ENCODE measurements at regions not wholly inside any gene's neighbourhood (a gene's known extent, or its start where the extent isn't known, plus 50 kb on each side); places are given as distances from the start of the nearest gene placed in this dataset.

DNA sequence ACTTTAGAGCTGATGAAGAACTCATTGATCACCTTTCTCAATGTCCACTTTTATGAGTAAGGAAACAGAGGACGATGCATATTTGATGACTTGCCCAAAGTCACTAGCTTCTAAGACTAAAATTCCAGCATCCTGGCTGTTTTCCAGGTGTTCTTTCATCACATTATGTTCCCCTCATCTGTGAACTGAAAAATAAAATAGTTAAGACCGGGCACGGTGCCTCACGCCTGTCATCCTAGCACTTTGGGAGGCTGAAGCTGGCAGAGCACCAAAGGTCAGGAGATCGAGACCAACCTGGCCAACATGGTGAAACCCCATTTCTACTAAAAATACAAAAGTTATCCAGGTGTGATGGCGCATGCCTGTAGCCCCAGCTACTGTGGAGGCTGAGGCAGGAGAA, 297.5 kb downstream of the DUSP10 start:
- DNase-seq (ENCODE audit: low read depth in 4 of 4, low spot score in 3 of 4): no peak

DNA sequence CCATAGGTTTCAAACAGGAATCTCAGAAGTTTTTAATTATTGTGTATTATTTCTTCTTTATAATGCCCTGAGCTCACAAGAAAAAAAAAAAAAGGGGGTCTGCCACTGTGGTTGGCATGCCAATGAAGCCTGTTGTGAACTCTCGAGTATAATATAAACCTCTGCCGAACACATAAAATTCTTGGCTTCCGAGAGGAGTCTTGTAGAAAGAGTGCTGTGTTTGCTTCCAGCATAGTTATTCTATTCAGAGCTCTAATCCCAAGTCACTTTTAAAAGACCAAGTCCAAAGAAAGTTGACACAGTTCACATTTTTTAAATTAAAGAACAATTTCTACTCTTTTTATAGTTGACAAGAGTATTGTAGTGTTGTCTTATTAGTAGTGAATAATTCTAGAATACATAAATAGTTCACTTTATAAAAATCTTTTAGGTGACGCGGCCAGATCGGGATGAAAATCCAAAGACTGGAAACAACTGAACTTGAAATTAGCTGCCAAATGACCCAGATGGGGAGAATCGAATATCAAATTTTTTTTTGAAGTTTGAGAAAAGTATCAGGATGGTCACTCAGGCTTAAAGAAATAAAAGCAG, 293.2 kb downstream of the DUSP10 start:
- no peak for DNase-seq (ENCODE audit: low read depth in 4 of 4, low spot score in 3 of 4)

DNA sequence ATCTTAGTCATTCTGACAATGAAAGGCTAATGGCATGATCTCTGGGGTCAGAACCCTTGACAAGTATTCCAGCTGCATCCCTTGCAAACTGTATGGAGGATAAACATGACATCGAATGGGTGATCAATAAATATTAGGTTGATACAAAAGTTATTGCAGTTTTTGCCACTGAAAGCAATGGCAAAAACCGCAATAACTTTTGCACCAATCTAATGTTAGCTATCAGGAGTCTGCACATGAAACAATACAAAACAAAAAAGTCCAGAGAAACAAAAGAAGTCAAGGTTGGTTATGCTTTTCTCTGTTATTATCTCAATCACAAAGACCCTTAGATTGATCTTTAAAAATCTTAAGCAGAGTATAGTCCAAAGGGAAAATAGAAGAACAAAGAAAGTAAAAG, 292.7 kb downstream of the DUSP10 start:
- DNase-seq (ENCODE audit: low read depth in 4 of 4, low spot score in 3 of 4): no peak

DNA sequence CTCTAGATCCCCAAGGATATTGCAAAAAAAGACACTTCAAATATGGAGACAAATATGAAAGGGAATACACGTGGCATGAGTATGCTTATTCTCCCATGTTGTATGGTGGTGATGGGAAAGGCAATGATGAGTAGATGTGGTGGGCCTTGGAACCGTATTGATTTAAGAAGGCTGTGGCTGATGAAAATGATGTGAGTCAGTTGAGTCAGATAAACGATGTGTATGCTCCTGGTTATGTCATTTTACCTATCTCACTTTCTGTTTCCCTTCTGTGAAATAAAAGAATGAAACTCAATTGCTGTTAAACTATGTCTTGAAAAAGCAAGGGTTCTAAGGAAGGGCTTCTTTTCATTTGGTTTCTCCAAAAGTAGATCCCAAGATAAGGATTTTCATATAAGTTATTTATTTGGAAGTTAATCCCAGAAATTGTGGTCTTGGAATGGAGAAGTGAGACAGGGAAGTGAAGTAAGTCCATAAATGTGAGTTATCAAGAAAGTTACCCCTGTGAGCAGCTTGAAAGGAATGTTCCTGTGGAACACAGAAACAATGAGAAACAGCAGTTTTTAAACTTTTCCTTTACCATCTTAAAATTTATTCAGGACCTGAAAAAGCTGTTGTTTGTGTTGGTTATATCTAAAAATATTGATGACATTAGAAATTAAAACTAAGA, 292.0 kb downstream of the DUSP10 start:
- DNase-seq (ENCODE audit: low read depth in 4 of 4, low spot score in 3 of 4): no peak

DNA sequence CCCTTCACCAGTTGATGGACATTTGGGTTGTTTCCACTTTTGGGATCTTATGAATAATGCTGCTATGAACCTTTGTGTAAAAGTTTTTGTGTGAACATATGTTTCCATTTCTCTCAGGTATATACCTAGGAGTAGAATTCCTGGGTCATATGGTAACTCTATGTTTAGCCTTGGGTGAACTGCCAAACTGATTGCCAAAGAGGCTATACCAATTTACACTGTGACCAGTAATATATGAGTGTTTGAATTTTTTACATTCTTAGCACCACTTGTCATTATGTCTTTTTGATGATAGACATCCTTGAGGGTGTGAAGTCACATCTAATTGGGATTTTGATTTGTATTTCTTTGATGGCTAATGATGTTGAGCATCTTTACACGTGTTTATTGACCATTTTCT, 290.1 kb downstream of the DUSP10 start:
- no peak for DNase-seq (ENCODE audit: low read depth in 4 of 4, low spot score in 3 of 4)

DNA sequence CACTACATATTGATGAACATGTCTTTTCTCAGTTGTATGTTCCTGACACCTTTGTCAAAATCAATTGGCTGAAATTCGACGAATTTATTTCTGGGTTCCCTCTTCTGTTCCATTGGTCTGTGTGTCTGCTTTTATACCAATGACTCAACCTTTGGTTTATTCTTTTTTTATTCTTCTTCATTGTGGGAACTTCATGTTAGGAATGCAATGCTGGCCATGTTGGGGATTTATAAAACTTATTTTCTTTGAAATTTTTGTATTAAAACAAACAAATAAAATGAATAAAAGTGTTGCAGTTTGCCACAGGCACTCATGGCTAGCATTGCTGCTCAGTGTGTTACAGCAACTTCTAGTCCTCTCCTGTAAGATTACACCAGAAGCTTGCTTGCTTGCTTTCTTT, 287.8 kb downstream of the DUSP10 start:
- DNase-seq (ENCODE audit: low read depth in 4 of 4, low spot score in 3 of 4): no peak

DNA sequence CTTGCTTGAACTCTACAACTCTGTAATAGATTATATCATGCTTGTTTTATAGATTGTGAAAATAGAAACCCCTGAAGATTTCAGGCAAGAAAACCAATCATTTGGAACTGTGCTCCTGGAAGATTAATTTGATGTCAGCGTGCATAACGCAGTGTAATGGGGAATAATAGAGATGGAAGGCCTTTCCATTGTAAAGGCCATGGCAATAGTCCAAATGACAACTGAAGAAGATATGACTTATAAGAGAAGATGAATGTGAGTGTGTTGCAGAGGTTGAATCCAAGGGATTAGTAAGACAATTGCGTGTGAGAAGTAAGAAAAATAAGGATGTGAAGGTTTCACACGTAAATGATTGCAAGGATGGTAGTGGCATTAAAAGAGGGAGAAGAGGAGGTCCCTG, 285.0 kb downstream of the DUSP10 start:
- DNase-seq (ENCODE audit: low read depth in 4 of 4, low spot score in 3 of 4): no peak

DNA sequence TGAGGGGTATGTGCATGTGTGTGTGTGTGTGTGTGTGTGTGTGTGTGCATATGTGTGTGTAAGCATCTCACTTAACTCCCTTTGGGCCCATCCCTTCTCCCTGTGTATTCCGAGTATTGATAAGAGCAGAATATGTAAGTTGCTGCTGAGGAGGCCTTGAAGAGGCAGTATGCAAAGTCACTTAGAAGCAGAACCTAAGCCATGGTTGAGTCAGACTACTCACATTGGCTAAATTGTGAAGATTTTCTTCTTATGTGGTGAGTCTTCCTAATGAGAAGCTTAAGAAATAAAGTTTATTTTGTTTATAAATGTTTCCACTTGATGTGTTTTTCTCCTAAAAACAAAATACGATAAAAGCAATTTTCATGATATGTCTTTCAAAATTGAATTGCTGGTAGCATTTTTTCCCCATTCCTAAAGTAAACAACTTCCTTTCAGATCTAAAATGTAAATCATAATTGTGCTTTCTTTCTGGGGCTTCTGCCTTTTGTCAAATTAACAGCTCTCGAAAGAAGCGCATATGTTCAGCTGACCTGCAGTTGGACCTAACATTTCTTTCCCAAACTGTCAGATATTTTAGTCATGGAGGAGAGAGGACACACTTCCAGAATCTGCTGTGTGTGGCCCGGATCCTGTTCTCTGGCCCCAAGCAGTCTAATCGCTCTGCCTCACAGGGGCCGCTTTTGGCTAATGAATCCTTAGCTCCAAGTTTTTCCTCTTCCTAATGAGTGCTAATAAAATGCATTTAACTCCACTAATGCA, 284.0 kb downstream of the DUSP10 start:
- DNase-seq (ENCODE audit: low read depth in 4 of 4, low spot score in 3 of 4): no peak

DNA sequence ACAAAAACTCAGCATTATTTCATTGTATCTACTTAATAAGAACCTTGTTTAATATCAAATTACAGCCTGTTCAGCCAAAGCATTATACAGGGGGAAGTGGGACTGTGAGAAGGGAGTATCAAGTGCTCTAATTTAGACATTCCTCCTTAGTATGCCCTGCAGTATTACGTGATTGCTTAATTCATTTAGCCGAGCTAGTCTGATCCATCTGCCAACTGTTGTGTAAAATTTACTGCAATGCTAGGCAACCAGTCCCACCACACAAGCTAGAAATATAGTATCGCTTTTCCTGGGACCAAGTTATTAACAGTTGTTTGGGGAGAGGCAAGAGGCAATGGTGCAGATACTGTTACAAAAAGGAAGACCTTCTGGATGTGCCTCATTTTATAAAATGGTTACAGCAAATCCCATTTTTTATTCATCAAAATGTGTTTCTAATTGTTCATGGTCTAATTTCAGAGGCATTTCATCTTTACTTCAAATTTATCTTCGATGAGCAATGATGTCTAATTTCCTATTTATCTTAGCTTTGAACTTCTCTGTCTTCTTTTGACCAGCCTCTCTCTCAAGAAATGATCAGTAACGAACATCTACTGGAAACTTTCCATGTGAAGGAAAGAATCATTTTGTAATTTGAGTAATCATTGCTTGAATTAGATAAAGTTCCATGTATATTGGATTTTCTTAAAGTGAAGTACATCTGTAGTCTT, 283.3 kb downstream of the DUSP10 start:
- DNase-seq (ENCODE audit: low read depth in 4 of 4, low spot score in 3 of 4): no peak

DNA sequence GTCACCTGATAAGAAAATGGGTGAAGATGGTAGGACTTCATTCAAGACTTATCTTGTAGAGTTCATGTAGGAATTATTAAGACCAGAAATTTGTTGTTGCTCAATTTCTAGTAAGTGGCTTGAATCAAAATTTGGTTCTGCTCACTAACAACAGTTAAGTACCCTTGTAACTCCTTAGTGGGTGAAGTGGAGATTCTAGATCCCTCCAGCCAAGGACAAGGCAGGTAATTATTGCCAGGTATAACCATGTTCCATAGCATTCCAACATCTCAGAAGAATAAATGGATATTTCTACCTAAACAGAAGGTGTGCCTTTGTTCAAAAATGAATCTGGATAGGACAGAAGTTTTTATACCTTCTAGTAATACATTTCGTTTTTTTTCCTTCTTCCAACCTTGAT, 282.3 kb downstream of the DUSP10 start:
- no peak for DNase-seq (ENCODE audit: low read depth in 4 of 4, low spot score in 3 of 4)

DNA sequence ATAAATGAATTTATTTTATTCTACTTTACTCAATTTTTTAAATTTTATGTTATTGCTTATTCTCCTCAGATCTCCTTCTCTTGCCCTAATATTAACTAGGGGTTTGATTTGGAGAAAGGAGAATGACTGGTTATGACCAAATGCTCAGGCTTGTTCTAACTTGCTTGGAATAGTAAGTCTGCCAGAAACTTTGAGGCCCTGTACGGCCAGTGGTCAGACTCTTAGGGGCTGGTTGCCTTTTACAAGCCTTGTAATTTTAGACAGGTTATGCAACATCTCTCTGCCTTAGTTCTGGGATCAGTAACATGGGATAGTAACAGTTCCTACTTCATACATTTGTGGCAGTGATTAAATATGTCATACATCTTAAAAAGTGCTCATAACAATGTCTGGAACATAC, 279.5 kb downstream of the DUSP10 start:
- no peak for DNase-seq (ENCODE audit: low read depth in 4 of 4, low spot score in 3 of 4)

DNA sequence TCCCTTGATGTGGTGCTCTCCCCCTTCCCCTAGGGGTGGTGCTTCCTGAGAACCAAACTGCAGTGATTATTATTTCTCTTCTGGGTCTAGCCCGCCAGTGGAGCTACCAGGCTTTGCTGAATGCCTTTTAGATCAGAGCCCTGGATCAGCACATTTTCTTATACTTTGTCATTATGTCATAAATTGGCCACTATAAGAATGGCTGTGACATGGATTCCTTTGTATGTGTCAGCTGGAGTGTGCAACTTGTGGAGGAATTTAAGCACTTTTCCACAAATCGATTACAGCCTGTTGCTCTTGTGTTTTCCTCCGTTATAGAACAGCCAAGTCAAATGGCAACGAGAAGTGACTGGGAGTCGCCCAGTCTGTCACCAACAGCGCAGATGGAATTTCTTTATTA, 273.3 kb downstream of the DUSP10 start:
- DNase-seq (ENCODE audit: low read depth in 4 of 4, low spot score in 3 of 4): no peak

DNA sequence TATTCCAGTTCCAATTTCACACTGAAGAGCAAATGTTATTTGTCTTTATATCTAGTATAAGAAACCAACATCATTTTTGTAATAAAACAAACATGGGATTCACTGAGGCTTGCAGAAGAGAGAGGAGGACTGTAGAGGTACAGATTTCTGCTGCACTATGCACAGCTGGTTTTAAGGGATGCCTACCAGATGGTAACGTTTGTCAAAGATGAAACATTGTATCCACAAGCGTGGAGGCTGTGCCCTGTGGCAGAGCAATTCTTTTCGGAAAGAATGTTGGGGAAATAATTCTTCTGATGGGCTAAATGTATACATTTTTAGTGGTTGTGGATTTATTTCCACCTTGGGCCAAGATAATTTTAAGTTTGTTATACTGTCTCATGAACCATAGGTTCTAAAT, 272.4 kb downstream of the DUSP10 start:
- DNase-seq (ENCODE audit: low read depth in 4 of 4, low spot score in 3 of 4): no peak

DNA sequence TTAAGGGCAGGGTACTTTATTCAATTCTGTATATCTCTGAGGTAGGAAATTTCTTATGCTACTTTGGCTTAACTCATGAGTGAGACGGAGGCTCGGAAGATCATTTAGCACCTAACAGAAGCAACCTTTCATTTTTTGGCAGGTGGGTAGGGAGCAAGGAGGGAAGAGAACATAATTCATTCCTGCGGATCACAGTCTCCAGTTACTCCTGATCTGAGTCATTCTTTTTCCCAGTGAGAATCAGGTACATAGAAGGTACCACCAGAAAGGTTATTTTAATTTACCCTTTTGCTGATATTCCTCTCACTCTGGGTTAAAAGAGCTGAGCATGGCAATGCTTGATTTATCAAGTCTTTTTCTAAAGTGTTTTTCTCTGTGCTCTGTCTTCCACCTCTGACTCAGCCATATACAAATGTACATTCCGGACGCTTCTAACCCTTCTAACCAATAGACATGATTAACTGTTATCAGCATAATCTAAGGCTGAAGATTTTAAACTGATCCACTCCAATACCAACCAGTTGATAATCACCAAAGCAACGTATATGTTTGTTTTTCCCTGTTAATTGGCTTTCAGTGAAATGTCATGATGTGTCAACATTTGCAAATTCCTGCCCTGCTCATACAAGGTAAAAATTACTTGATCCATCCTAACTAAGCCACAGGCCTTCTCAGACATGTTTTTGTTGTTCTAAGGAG, 271.7 kb downstream of the DUSP10 start:
- no peak for DNase-seq (ENCODE audit: low read depth in 4 of 4, low spot score in 3 of 4)

DNA sequence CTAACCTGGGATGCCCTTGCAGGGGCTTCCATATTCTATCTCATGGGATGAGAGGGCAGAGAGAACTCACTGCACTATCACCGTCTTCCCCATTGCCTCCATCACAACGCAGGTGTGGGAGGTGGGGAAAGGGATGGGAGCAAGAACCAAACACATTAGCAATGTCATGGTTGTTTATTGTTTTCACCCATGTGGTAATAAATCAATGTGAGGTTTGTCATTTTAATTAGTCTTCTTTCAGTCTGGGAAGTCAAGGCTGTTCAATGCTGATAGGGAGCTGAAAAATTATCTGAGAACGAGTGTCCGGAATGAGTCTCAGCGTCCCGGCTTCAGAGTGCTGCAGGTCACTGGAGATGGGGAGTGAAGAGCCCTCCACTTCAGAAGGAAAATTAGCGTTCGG, 268.5 kb downstream of the DUSP10 start:
- DNase-seq (ENCODE audit: low read depth in 4 of 4, low spot score in 3 of 4): no peak

DNA sequence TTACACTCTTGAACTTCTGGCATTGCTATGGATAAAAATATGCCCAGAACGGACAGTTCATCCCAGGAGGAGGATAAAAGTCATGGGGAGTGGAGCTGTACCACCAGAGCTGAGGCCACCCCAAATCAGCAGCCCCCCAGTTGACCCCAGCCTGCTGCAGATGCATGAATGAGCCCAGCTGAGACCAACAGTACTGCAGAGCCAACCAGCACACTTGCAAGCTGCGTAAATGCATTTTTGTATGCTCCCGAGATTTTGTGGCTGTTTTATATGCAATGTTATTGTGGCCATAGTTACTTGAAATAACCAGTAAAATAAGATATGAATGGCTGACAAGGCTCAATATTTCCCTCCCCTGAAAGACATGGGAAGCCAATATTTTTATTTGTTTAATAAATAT, 264.6 kb downstream of the DUSP10 start:
- DNase-seq (ENCODE audit: low read depth in 4 of 4, low spot score in 3 of 4): no peak

DNA sequence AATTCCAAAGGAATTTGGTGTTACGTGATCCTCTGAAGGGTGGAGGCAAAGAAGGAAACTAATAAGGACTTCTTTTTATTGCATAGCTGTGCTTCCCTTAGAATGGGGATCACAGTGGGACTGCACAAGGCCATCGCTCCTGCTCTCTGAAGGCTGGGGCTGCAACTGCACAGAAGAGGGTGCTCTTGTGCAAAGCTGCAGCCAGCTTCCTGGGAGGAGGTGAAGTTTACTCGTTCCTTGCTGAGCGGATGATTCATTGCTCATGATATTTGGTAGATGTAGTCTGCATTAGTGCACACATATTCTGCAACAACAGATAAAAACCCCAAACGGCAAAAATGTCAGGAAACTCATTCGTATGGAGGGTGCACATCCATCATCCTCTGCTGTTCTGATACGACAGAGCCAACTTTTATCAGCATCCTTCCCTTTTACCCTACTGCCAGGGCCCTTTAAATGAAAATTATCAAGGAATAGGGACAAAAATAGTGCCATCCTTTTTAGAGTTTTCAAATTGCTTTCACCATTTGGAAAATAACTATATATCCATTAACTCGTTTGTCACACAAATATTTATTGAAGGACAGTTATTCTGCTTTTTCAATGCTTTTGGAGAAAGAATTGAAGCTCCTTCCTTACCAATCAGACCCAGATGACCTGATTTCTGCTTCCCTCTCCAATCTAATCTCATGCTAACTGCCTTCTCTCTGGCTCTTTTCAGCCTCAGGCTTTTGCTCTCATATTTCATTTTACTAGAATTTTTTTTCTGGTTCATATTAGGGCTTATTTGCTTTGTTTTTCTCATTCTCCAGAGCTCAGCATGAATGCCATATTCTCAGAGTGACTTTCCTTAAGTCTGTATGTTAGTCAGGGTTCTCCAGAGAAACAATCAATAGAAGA, 263.6 kb downstream of the DUSP10 start:
- no peak for DNase-seq (ENCODE audit: low read depth in 4 of 4, low spot score in 3 of 4)

DNA sequence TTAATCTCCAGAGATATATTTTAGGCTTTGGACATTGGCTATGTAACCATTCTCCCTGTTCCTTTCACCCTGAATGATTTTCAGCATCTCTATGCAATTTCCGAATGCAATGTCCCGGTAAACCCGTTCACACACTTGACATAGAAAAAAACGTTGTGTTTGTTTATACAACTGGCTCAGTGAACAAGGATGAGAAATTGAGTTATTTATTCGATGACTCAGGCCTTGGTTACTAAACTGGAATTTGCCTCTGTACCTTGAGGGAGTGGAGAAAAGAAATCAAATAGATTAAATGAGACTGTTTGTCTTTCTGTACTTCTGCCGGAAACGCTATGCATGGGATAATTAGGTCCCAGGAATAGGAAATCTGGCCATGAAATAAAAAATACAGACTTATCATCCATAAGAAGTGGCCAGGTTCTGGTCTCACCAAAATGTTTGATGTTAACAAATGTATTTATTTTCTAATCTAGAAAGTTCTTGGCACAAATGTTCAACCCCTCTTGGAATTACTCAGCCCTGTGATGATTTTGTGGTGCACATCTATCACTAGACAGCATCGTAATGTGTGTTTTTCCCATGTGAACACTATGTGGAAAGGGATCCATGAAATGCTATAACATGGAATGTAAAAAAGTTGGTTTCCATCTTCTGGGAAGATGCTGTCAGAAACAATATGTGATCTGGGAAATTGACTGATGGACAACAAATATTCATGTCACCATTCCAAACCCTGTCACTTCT, 253.9 kb downstream of the DUSP10 start:
- no peak for DNase-seq (ENCODE audit: low read depth in 4 of 4, low spot score in 3 of 4)

DNA sequence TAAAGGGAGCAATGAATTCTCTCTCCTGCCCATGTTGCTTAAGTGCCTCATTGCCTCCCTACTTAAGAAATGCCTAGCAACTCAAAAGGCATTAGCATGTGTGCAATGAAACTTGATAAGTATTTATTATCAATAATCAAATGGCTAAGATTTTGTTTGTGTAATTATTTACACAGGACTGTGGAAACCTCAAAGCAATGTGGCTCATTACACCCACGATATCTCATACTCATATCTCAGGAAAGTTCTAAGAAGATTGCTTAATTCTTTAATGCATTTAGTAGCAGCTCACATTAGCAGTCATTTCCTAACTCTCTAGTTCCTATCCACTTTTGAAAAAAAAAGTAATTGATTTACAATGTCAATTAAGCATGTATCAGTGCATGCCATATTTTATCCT, 253.3 kb downstream of the DUSP10 start:
- DNase-seq (ENCODE audit: low read depth in 4 of 4, low spot score in 3 of 4): no peak

Data from right renal pelvis (tissue), 4 donors.